Transverse colon (tissue), 3 donors: ENCODE measurements at regions not wholly inside any gene's neighbourhood (a gene's known extent, or its start where the extent isn't known, plus 50 kb on each side); places are given as distances from the start of the nearest gene placed in this dataset.

Experiments used
- POLR2A ChIP-seq: fragments of 450-650 bp; IDR thresholded peaks from one replicate; pipeline ENCODE4 v1.6.1; 2016; ENCODE audit warnings: antibody characterized with exemption, mild to moderate bottlenecking, moderate library complexity
- TF ChIP-seq, protein P1 (sequence below), 5 experiments: fragments of 200-600 bp in 3 of 5; fragments of 450-650 bp in 2 of 5; sonication (generic) in 3 of 5; IDR thresholded peaks; 1 replicate in 2 of 5; 2 replicates in 3 of 5; pipeline ENCODE4 v1.5.1; 2016 to 2017; ENCODE audit warnings: antibody characterized with exemption in 5 of 5, inconsistent platforms in 3 of 5, mild to moderate bottlenecking in 2 of 5, moderate library complexity in 1 of 5

DNA sequence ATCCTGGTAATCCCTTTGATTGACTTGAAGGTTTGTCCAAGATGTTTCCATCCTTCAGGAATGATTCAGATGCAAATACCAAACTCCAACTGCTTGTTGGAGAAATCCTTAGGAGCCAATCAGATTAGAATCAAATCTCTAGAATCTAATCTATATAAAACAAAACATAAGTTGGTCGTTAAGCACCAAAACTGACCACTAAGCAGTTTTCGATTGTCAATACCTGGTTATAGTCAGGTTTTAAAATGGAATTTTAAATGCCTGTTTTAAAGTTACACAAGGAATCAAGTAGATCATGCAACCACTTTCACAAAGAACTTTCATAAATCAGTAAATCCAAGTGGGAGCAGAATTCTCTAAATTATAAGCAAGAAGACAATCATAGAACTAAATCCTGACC, 236.1 kb downstream of the PARM1 start:
- TF ChIP-seq POLR2A: no peak
- TF ChIP-seq, protein P1, sequence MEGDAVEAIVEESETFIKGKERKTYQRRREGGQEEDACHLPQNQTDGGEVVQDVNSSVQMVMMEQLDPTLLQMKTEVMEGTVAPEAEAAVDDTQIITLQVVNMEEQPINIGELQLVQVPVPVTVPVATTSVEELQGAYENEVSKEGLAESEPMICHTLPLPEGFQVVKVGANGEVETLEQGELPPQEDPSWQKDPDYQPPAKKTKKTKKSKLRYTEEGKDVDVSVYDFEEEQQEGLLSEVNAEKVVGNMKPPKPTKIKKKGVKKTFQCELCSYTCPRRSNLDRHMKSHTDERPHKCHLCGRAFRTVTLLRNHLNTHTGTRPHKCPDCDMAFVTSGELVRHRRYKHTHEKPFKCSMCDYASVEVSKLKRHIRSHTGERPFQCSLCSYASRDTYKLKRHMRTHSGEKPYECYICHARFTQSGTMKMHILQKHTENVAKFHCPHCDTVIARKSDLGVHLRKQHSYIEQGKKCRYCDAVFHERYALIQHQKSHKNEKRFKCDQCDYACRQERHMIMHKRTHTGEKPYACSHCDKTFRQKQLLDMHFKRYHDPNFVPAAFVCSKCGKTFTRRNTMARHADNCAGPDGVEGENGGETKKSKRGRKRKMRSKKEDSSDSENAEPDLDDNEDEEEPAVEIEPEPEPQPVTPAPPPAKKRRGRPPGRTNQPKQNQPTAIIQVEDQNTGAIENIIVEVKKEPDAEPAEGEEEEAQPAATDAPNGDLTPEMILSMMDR (IDR thresholded peaks at IDR 0.05): no peak
